ENCODE measurements at regions not wholly inside any gene's neighbourhood (a gene's known extent, or its start where the extent isn't known, plus 50 kb on each side); places are given as distances from the start of the nearest gene placed in this dataset.
"Not testable (repeated sequence)": the region's sequence is repeated elsewhere in the genome, so short reads cannot be mapped to it uniquely, and the experiment has no call there.

DNA sequence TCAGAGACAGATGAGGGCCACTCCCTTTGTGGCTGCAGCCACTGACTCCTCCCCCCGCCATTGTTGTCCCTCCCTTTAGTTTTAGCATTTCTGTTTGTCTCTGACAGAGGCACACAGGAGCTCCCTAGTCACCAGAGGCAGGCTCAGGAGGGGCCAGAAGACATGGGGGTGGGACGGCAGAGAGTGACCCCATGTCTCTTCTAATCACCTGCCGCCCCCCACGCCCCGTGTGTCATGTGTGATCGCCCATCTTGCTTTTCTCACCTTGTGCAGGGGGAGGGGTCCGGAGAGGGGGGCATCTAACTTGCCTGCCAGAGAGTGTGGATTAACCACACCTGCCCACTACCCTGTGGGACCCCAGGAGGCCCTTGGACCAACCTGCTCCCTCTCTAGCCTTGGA lies 246.7 kb upstream of the TP53TG3C start:
- H3K36me3 ChIP-seq; H3K4me1 ChIP-seq; DNase-seq; intact Hi-C loops (cut with DNase I; ENCODE audit: low total_unique reads); in situ Hi-C loops (cut with MboI; ENCODE audit: low pct_ligation_motif_present in 1 of 4, low pct_unique_long_range_greater_than_20kb in 1 of 4, low sequenced_read_pairs in 3 of 4); H3K27ac ChIP-seq; H3K9me3 ChIP-seq; H3K4me3 ChIP-seq; H3K27me3 ChIP-seq: not testable (repeated sequence)
- 90% methylated on average over 6 of the region's 7 CpGs; no CpG with 5 or more reads in 1 of the 2 donors for WGBS, 2 donors (ENCODE audit: low coverage in 1 of 2)

DNA sequence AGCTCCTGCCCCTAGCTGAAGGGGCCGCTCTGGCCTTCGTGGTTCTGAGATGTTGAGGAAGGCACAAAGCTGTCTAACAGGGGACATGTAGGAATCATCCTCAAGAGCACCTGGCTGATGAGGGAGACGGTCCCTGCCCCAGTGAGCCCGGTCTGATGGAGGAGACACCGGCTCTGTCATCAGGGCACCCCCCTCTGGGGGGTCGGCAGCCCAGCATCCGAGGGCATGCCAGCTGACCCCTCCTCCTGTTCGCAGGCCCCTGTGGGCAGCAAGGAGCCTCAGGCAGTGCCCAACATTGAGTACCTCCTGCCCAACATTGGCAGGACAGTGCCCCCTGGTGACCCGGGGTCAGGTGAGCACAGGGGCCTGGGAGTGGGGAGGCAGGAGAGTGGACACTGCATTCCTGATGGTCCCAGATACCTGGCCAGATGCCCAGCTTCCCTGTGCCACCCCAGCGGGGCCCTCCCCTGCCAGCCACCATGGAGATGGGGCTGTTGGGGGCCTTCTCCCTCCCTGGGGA lies 247.9 kb upstream of the TP53TG3C start:
- 89% methylated on average over 8 of the region's 10 CpGs; no CpG with 5 or more reads in 1 of the 2 donors for WGBS, 2 donors (ENCODE audit: low coverage in 1 of 2)
- H3K9me3 ChIP-seq; H3K27me3 ChIP-seq; H3K36me3 ChIP-seq; in situ Hi-C loops (cut with MboI; ENCODE audit: low pct_ligation_motif_present in 1 of 4, low pct_unique_long_range_greater_than_20kb in 1 of 4, low sequenced_read_pairs in 3 of 4); H3K4me3 ChIP-seq; H3K4me1 ChIP-seq; DNase-seq; H3K27ac ChIP-seq; intact Hi-C loops (cut with DNase I; ENCODE audit: low total_unique reads): not testable (repeated sequence)

GRCh38 chr16:32945311-32945710 lies 248.7 kb upstream of the TP53TG3C start:
- H3K27ac ChIP-seq; H3K4me1 ChIP-seq; in situ Hi-C loops (cut with MboI; ENCODE audit: low pct_ligation_motif_present in 1 of 4, low pct_unique_long_range_greater_than_20kb in 1 of 4, low sequenced_read_pairs in 3 of 4); intact Hi-C loops (cut with DNase I; ENCODE audit: low total_unique reads); DNase-seq; H3K27me3 ChIP-seq; H3K4me3 ChIP-seq; H3K9me3 ChIP-seq; H3K36me3 ChIP-seq: not testable (repeated sequence)
- WGBS, 2 donors (ENCODE audit: low coverage in 1 of 2), result 72 to 88% methylated on average over 3 to 6 of the region's 7 CpGs

GRCh38 chr16:32939845-32940244 lies 254.2 kb upstream of the TP53TG3C start:
- WGBS, 2 donors (ENCODE audit: low coverage in 1 of 2), result no CpG with 5 or more reads among the region's 4 CpGs
- intact Hi-C loops (cut with DNase I; ENCODE audit: low total_unique reads); DNase-seq; H3K27ac ChIP-seq; H3K36me3 ChIP-seq; H3K4me1 ChIP-seq; in situ Hi-C loops (cut with MboI; ENCODE audit: low pct_ligation_motif_present in 1 of 4, low pct_unique_long_range_greater_than_20kb in 1 of 4, low sequenced_read_pairs in 3 of 4); H3K4me3 ChIP-seq; H3K27me3 ChIP-seq; H3K9me3 ChIP-seq: not testable (repeated sequence)

GRCh38 chr16:32937929-32938328 lies 256.1 kb upstream of the TP53TG3C start:
- H3K36me3 ChIP-seq; DNase-seq; H3K4me1 ChIP-seq; H3K4me3 ChIP-seq; H3K9me3 ChIP-seq; in situ Hi-C loops (cut with MboI; ENCODE audit: low pct_ligation_motif_present in 1 of 4, low pct_unique_long_range_greater_than_20kb in 1 of 4, low sequenced_read_pairs in 3 of 4); H3K27ac ChIP-seq; intact Hi-C loops (cut with DNase I; ENCODE audit: low total_unique reads); H3K27me3 ChIP-seq: not testable (repeated sequence)
- WGBS, 2 donors (ENCODE audit: low coverage in 1 of 2), result 81% methylated on average over 5 of the region's 10 CpGs; no CpG with 5 or more reads in 1 of the 2 donors

DNA sequence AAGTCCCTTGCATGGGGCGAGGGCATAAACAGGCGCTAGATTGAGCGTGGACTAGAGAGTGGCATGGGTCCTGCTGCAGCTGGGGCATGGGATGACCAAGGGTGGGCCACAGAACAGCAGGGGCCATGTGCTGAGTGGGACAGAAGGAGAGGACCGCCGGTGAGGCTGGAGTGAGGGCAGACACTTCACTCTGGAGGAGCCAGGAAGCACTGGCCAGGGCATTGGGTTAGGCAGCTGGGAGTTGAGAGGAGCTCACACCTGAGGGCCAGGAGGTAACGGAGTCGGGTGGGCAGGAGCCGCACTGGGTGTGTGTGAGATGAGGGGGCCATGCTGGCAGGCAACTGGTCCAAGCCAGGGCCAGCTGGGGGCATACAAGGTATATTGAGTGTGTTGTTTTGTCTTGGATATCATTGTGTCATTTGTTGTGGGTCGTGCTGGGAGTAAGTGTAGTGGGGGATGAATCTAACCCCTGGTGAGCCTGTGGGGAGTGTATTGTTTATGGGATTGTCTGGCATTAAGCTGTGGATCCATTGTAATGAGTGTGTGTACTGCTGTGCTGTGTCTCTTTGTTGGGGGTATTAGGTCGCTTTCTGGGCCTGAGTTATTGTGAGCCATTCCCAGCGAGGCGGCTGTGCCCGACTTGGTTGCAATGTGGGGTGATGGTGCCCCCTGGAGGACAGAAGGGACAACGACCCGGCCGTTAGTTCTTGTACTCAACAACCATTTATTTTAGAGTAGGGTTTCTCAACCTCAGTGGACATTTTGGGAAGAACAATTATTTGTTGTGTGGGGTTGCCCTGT lies 256.5 kb upstream of the TP53TG3 start:
- H3K27ac ChIP-seq; DNase-seq; H3K36me3 ChIP-seq; H3K9me3 ChIP-seq; in situ Hi-C loops (cut with MboI; ENCODE audit: low pct_ligation_motif_present in 1 of 4, low pct_unique_long_range_greater_than_20kb in 1 of 4, low sequenced_read_pairs in 3 of 4); H3K27me3 ChIP-seq; H3K4me3 ChIP-seq; intact Hi-C loops (cut with DNase I; ENCODE audit: low total_unique reads); H3K4me1 ChIP-seq: not testable (repeated sequence)
- 75 to 87% methylated on average over 3 to 16 of the region's 16 CpGs for WGBS, 2 donors (ENCODE audit: low coverage in 1 of 2)
- peak in 1 of 5 experiments; percentile 9 for TF ChIP-seq CTCF (IDR thresholded peaks at IDR 0.05)

DNA sequence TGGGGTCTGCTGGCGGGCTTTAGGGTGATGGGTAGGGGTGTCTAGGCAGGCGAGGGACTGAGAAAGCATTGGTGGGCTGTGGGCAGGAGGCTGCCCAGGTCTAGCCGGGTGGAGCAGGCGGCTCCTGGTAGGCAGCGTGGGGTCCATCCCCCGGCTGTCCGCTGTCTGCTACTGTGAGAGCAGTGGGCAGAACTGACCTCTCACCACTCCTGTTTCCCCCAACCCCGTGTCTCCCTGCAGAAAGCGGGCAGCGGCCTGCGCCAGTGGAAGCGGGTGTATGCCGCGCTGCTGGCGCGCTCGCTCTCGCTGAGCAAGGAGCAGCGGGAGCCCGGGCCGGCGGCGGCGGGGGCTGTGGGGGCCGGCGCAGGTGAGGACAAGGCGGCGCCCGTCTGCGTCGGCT lies 249.2 kb upstream of the TP53TG3 start:
- H3K9me3 ChIP-seq; DNase-seq; H3K27ac ChIP-seq; intact Hi-C loops (cut with DNase I; ENCODE audit: low total_unique reads); H3K4me3 ChIP-seq; in situ Hi-C loops (cut with MboI; ENCODE audit: low pct_ligation_motif_present in 1 of 4, low pct_unique_long_range_greater_than_20kb in 1 of 4, low sequenced_read_pairs in 3 of 4); H3K4me1 ChIP-seq; H3K36me3 ChIP-seq; H3K27me3 ChIP-seq: not testable (repeated sequence)
- 89% methylated on average over 12 of the region's 31 CpGs; no CpG with 5 or more reads in 1 of the 2 donors for WGBS, 2 donors (ENCODE audit: low coverage in 1 of 2)

DNA sequence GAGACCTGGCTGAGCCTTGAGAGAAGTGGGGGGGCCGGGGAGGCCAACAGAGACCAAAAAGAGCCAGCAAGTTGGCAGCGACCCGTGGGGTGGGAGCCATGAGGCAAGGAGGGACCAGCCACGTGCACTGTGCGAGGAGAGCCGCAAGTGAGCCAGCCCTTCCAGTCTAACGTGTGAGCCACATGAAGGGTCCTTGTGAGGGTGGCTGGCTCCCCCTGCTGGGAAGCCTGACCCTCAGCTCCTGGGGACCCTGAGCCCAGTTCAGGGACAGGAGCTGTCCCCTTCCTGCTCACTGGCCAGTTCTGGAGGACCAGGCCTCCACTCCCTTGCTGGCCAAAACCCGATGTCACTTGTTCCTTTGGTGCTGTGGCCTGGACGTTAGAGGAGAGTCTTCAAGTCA lies 246.6 kb upstream of the TP53TG3 start:
- WGBS, 2 donors (ENCODE audit: low coverage in 1 of 2), result no CpG with 5 or more reads among the region's 9 CpGs
- H3K27ac ChIP-seq; H3K36me3 ChIP-seq; H3K27me3 ChIP-seq; DNase-seq; in situ Hi-C loops (cut with MboI; ENCODE audit: low pct_ligation_motif_present in 1 of 4, low pct_unique_long_range_greater_than_20kb in 1 of 4, low sequenced_read_pairs in 3 of 4); H3K9me3 ChIP-seq; H3K4me3 ChIP-seq; H3K4me1 ChIP-seq; intact Hi-C loops (cut with DNase I; ENCODE audit: low total_unique reads): not testable (repeated sequence)

DNA sequence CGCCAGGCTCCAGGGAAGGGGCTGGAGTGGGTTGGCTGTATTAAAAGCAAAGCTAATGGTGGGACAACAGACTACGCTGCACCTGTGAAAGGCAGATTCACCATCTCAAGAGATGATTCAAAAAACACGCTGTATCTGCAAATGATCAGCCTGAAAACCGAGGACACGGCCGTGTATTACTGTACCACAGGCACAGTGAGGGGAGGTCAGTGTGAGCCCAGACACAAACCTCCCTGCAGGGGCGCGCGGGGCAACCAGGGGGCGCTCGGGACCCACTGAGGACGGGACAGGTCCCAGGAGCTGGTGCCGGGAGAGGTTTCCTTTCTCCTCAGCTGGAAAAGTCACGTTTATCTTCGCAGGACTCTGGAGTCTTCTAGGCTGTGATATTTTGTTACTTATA lies 239.4 kb upstream of the TP53TG3 start:
- DNase-seq; H3K36me3 ChIP-seq; H3K9me3 ChIP-seq; H3K27me3 ChIP-seq; H3K27ac ChIP-seq; in situ Hi-C loops (cut with MboI; ENCODE audit: low pct_ligation_motif_present in 1 of 4, low pct_unique_long_range_greater_than_20kb in 1 of 4, low sequenced_read_pairs in 3 of 4); H3K4me1 ChIP-seq; H3K4me3 ChIP-seq; intact Hi-C loops (cut with DNase I; ENCODE audit: low total_unique reads): not testable (repeated sequence)
- WGBS, 2 donors (ENCODE audit: low coverage in 1 of 2), result 57% methylated on average over 14 of the region's 15 CpGs; no CpG with 5 or more reads in 1 of the 2 donors

DNA sequence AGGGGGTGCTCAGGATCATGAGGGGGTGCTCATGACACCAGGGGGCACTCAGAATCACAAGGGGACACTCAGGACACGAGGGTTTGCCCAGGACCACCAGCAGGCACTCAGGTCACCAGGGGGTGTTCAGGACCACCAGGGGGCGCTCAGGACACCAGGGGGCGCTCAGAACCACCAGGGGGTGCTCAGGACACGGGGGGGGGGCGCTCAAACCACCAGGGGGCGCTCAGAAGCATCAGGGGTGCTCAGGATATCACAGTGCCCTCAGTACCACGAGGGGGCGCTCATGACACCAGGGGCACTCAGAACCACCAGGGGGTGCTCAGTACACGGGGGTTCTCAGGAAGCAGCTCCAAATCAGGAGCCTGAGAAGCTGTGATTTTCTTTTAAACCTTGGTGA lies 221.8 kb upstream of the TP53TG3 start:
- in situ Hi-C loops (cut with MboI; ENCODE audit: low pct_ligation_motif_present in 1 of 4, low pct_unique_long_range_greater_than_20kb in 1 of 4, low sequenced_read_pairs in 3 of 4); H3K27ac ChIP-seq; H3K27me3 ChIP-seq; H3K4me1 ChIP-seq; intact Hi-C loops (cut with DNase I; ENCODE audit: low total_unique reads); H3K9me3 ChIP-seq; DNase-seq; H3K36me3 ChIP-seq; H3K4me3 ChIP-seq: not testable (repeated sequence)
- WGBS, 2 donors (ENCODE audit: low coverage in 1 of 2), result 42% methylated on average over 1 of the region's 9 CpGs; no CpG with 5 or more reads in 1 of the 2 donors

All from transverse colon (tissue), 4 donors.